Tibial artery (tissue), 4 donors: ENCODE measurements at regions not wholly inside any gene's neighbourhood (a gene's known extent, or its start where the extent isn't known, plus 50 kb on each side); places are given as distances from the start of the nearest gene placed in this dataset.

Source experiments
- DNase-seq, 2 donors: peaks; one replicate each; pipeline ENCODE4 v3.0.0-alpha.2; 2019
- H3K27ac ChIP-seq, 2 donors: fragments of 200-600 bp; sonication (generic) in 1 of 2; 1 replicate in 1 of 2; 2 replicates in 1 of 2; pipeline ENCODE4 v1.5.1; 2018 to 2019; ENCODE audit warnings: mild to moderate bottlenecking in 1 of 2
- H3K27me3 ChIP-seq, 2 donors: fragments of 200-600 bp; sonication (generic) in 1 of 2; one replicate each; pipeline versions ENCODE4 v1.5.1 to v1.6.0; 2016 to 2019
- H3K36me3 ChIP-seq, 3 donors: fragments of 200-600 bp; sonication (generic) in 2 of 3; one replicate each; pipeline ENCODE4 v1.5.1; 2016 to 2019; ENCODE audit warnings: mild to moderate bottlenecking in 2 of 3
- H3K4me1 ChIP-seq, 4 donors: fragments of 200-600 bp; sonication (generic) in 2 of 4; 1 replicate in 3 of 4; 2 replicates in 1 of 4; pipeline ENCODE4 v1.5.1; 2016 to 2019
- H3K4me3 ChIP-seq, 2 donors: fragments of 200-600 bp; sonication (generic) in 1 of 2; 1 replicate in 1 of 2; 2 replicates in 1 of 2; pipeline ENCODE4 v1.5.1; 2018 to 2019; ENCODE audit warnings: mild to moderate bottlenecking in 2 of 2
- H3K9me3 ChIP-seq, 3 donors: fragments of 200-600 bp; sonication (generic) in 1 of 3; one replicate each; pipeline ENCODE4 v1.5.1; 2016 to 2019
- intact Hi-C: fragments of 100-400 bp; cut with DNase I; formaldehyde crosslinking; loops from one replicate; pipeline ENCODE4 v1.15.0; 2023; ENCODE audit warnings: low total_unique reads
- TF ChIP-seq, protein P1 (sequence below), 2 experiments: fragments of 200-600 bp in 1 of 2; fragments of 450-650 bp in 1 of 2; IDR thresholded peaks; one replicate each; pipeline ENCODE4 v1.5.1; 2017 to 2019; ENCODE audit warnings: antibody characterized with exemption in 2 of 2, mild to moderate bottlenecking in 1 of 2, moderate library complexity in 1 of 2

GRCh38 chr16:52817696-52818095, 235.0 kb downstream of the CHD9NB start:
- TF ChIP-seq, protein P1, sequence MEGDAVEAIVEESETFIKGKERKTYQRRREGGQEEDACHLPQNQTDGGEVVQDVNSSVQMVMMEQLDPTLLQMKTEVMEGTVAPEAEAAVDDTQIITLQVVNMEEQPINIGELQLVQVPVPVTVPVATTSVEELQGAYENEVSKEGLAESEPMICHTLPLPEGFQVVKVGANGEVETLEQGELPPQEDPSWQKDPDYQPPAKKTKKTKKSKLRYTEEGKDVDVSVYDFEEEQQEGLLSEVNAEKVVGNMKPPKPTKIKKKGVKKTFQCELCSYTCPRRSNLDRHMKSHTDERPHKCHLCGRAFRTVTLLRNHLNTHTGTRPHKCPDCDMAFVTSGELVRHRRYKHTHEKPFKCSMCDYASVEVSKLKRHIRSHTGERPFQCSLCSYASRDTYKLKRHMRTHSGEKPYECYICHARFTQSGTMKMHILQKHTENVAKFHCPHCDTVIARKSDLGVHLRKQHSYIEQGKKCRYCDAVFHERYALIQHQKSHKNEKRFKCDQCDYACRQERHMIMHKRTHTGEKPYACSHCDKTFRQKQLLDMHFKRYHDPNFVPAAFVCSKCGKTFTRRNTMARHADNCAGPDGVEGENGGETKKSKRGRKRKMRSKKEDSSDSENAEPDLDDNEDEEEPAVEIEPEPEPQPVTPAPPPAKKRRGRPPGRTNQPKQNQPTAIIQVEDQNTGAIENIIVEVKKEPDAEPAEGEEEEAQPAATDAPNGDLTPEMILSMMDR (IDR thresholded peaks at IDR 0.05) = no peak
- no peaks in the 10 kb centered on the region for H3K9me3 ChIP-seq
- no peaks in the 10 kb centered on the region for H3K4me1 ChIP-seq
- H3K27ac ChIP-seq = no peak overlapping the region
- H3K4me3 ChIP-seq = no peak overlapping the region
- no peak for DNase-seq
- intact Hi-C loops = no loop called here
- no peaks in the 10 kb centered on the region for H3K27me3 ChIP-seq
- no peaks in the 10 kb centered on the region for H3K36me3 ChIP-seq

GRCh38 chr16:52816993-52817392, 235.7 kb downstream of the CHD9NB start:
- DNase-seq = no peak
- intact Hi-C loops = no loop called here
- Histone ChIP-seq H3K9me3 (no peaks in the 10 kb centered on the region), H3K4me3 (no peak overlapping the region), H3K4me1 (no peaks in the 10 kb centered on the region), H3K36me3 (no peaks in the 10 kb centered on the region), H3K27me3 (no peaks in the 10 kb centered on the region), H3K27ac (no peak overlapping the region)
- TF ChIP-seq, protein P1 (IDR thresholded peaks at IDR 0.05) = no peak

DNA sequence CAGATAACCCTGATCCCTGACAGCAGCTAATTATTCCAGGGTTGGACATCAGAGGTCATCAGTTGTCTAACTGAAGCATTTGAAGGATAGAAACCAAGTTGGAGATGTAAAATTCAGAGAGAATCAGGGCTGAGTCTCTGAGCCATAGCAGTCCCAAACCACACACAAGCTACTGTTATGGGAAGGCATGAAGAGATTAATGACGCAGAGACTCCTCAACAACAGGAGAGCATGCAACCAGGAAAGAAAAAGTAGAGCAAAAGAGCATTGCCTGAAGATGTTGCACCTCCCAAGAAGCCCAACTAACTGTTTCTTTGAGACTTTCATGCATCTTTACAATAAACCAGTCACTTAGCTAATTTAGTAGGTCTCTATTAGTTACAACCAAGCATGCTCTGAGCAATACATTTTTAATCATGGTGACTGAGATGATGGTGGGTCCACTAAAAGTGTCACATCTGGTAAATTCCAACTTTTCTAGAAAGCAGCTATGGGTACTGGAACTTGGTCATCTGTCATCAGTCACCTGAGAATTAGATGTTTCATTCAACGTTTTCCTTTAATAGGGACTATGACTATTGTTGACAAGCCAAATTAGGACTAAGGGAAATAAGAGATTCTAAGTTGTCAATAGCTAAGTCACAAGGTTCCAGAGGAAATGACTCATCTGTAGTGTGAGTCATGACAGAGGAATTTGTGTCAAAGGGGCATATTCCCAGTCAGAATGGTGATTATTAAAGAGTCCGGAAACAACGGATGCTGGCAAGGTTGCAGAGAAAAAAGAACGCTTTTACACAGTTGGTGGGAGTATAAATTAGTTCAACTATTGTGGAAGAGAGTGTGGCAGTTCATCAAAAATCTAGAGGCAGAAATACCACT, 239.8 kb downstream of the CHD9NB start:
- intact Hi-C loops = no loop called here
- H3K4me3 ChIP-seq = no peak overlapping the region

DNA sequence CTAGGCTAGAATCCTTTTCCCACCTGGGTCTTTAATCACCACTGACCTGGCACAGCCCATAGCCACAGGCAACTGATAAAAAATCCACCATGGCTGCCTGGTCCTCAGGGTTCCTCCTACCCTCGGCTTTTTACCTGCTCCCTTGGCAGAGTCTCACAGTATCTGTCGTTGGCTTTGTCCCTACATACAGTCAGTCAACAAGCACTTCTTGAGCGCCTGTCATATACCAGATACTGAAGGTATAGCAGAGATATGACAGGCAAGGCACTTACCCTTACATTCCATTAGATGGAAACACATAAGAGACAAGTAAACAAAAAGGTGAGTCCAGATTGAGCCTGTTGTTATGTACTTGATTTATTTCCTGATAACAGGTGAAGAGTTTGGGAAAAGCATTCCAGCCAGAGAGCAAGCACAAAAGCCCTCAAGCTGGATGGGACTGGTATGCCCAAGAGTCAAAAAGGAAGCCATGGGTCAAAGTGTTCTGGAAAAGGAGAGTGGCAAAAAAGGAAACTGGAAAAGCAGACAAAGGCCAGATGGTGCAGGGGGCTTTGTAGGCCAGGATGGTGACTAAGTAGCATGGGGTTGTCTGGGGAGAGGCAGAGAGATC, 247.0 kb downstream of the CHD9NB start:
- Histone ChIP-seq H3K9me3 (peaks cover 0 to 8% (median 0%) of the 10 kb centered on the region in 3 donors), H3K36me3 (no peaks in the 10 kb centered on the region), H3K4me1 (no peaks in the 10 kb centered on the region), H3K4me3 (no peak overlapping the region), H3K27me3 (no peaks in the 10 kb centered on the region), H3K27ac (no peak overlapping the region)
- DNase-seq = no peak
- intact Hi-C loops = no loop called here
- TF ChIP-seq, protein P1 (IDR thresholded peaks at IDR 0.05) = no peak

More for the DNA sequence above, 239.8 kb downstream of the CHD9NB start:
- H3K4me1 ChIP-seq = no peaks in the 10 kb centered on the region
- H3K27ac ChIP-seq = no peak overlapping the region
- no peaks in the 10 kb centered on the region for H3K36me3 ChIP-seq
- H3K27me3 ChIP-seq = no peaks in the 10 kb centered on the region
- peaks cover 0 to 3% (median 0%) of the 10 kb centered on the region in 3 donors for H3K9me3 ChIP-seq
- TF ChIP-seq, protein P1 (IDR thresholded peaks at IDR 0.05) = no peak
- DNase-seq = no peak

- Histone ChIP-seq H3K27ac (no peak overlapping the region), H3K27me3 (no peaks in the 10 kb centered on the region), H3K36me3 (no peaks in the 10 kb centered on the region), H3K9me3 (no peaks in the 10 kb centered on the region), H3K4me1 (no peaks in the 10 kb centered on the region), H3K4me3 (no peak overlapping the region)
- no peak for DNase-seq
- TF ChIP-seq, protein P1 (IDR thresholded peaks at IDR 0.05) = no peak
- intact Hi-C loops = no loop called here
These were observed 252.3 kb downstream of the CHD9NB start for GRCh38 chr16:52800432-52800831.
